ENCODE measurements at regions not wholly inside any gene's neighbourhood (a gene's known extent, or its start where the extent isn't known, plus 50 kb on each side); places are given as distances from the start of the nearest gene placed in this dataset.

- Histone ChIP-seq H3K4me1 (ENCODE audit: insufficient read depth, low read length, severe bottlenecking) (no peaks in the 10 kb centered on the region), H4K20me1 (ENCODE audit: insufficient read depth, low read length) (no peaks in the 10 kb centered on the region), H3K27me3 (ENCODE audit: insufficient read depth, low read length) (no peaks in the 10 kb centered on the region), H3K4me3 (ENCODE audit: low read depth, low read length, poor library complexity, severe bottlenecking) (no peak overlapping the region), H3K36me3 (ENCODE audit: insufficient read depth, low read length) (no peaks in the 10 kb centered on the region), H3K79me2 (ENCODE audit: insufficient read depth, low read length) (no peaks in the 10 kb centered on the region), H2AFZ (ENCODE audit: low read length) (no peak overlapping the region), H3K4me2 (ENCODE audit: low read length) (no peak overlapping the region), H3K9me3 (ENCODE audit: low read length) (no peaks in the 10 kb centered on the region; the same call in 1 of the 2 replicates), H3K9me2 (ENCODE audit: low read depth, low read length) (no peaks in the 10 kb centered on the region), H3K9ac (ENCODE audit: low read length) (no peak overlapping the region), H3F3A (ENCODE audit: insufficient read depth, low read length) (no peaks in the 10 kb centered on the region; the same call in 1 of the 2 replicates), H3K27ac (ENCODE audit: low read depth, low read length, poor library complexity, severe bottlenecking) (no peak overlapping the region)
- TF ChIP-seq CTCF (IDR thresholded peaks at IDR 0.05; ENCODE audit: low read length) (no peak), EZH2 (IDR thresholded peaks at IDR 0.05; ENCODE audit: borderline replicate concordance, low read length) (no peak)
Observed at GRCh38 chr1:194076646-194077045, 890.2 kb upstream of the B3GALT2 start.

DNA sequence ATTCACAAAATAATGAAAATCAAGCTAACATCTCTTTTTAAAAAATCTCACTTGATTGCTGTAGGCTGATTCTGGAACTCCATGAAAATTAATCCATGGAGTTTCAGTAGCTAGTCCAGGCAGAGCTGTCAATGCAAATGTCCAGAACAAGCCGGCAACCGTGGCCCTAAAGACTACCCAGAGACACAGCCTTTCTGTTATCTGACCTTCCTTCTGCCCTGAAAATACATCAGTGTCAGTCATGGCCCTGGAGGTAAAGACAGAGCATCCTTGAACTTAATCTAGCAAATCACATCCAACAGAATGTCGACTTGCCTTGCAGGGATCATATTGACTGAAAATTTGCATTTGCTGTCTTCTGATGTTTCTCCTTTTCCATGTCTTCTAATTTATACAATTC, 887.4 kb upstream of the B3GALT2 start:
- Histone ChIP-seq H3K9ac (ENCODE audit: low read length) (no peak overlapping the region), H3K4me1 (ENCODE audit: insufficient read depth, low read length, severe bottlenecking) (no peaks in the 10 kb centered on the region), H3K4me2 (ENCODE audit: low read length) (no peak overlapping the region), H3K79me2 (ENCODE audit: insufficient read depth, low read length) (no peaks in the 10 kb centered on the region), H3K9me3 (ENCODE audit: low read length) (no peaks in the 10 kb centered on the region; the same call in 1 of the 2 replicates), H3K27ac (ENCODE audit: low read depth, low read length, poor library complexity, severe bottlenecking) (no peak overlapping the region), H3K9me2 (ENCODE audit: low read depth, low read length) (no peaks in the 10 kb centered on the region), H3F3A (ENCODE audit: insufficient read depth, low read length) (no peaks in the 10 kb centered on the region; the same call in 1 of the 2 replicates), H3K27me3 (ENCODE audit: insufficient read depth, low read length) (no peaks in the 10 kb centered on the region), H4K20me1 (ENCODE audit: insufficient read depth, low read length) (no peaks in the 10 kb centered on the region), H3K36me3 (ENCODE audit: insufficient read depth, low read length) (no peaks in the 10 kb centered on the region), H3K4me3 (ENCODE audit: low read depth, low read length, poor library complexity, severe bottlenecking) (no peak overlapping the region), H2AFZ (ENCODE audit: low read length) (no peak overlapping the region; the same call in 1 of the 2 replicates)
- TF ChIP-seq EZH2 (IDR thresholded peaks at IDR 0.05; ENCODE audit: borderline replicate concordance, low read length) = no peak
- no peak for TF ChIP-seq CTCF (IDR thresholded peaks at IDR 0.05; ENCODE audit: low read length)

DNA sequence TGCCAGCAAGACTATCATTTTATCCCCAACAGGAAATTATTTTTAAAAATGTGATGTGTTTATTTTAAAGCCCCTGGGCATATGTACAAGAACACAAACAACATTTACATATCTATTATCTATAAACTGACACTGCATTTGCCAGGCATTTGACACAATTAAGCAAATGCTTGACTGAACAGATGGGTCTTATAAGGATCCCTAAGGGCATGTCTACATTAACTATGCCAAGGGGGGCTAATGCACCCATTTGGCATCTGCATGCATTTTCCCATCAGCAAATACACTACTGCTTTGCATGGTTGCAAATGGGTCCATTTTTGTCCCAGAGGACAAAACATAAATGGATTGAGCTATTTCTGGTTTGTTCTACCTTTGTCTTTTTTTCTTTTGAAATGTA, 884.8 kb upstream of the B3GALT2 start:
- no peak for TF ChIP-seq CTCF (IDR thresholded peaks at IDR 0.05; ENCODE audit: low read length)
- no peak for TF ChIP-seq EZH2 (IDR thresholded peaks at IDR 0.05; ENCODE audit: borderline replicate concordance, low read length)
- H3K4me3 ChIP-seq (ENCODE audit: low read depth, low read length, poor library complexity, severe bottlenecking) = no peak overlapping the region
- no peaks in the 10 kb centered on the region for H3K27me3 ChIP-seq (ENCODE audit: insufficient read depth, low read length)
- no peak overlapping the region for H3K9ac ChIP-seq (ENCODE audit: low read length)
- no peaks in the 10 kb centered on the region for H4K20me1 ChIP-seq (ENCODE audit: insufficient read depth, low read length)
- no peaks in the 10 kb centered on the region; the same call in 1 of the 2 replicates for H3F3A ChIP-seq (ENCODE audit: insufficient read depth, low read length)
- H3K79me2 ChIP-seq (ENCODE audit: insufficient read depth, low read length) = no peaks in the 10 kb centered on the region
- no peak overlapping the region for H3K27ac ChIP-seq (ENCODE audit: low read depth, low read length, poor library complexity, severe bottlenecking)
- H3K9me3 ChIP-seq (ENCODE audit: low read length) = no peaks in the 10 kb centered on the region; the same call in 1 of the 2 replicates
- no peak overlapping the region for H3K4me2 ChIP-seq (ENCODE audit: low read length)
- no peaks in the 10 kb centered on the region for H3K36me3 ChIP-seq (ENCODE audit: insufficient read depth, low read length)
- no peaks in the 10 kb centered on the region for H3K9me2 ChIP-seq (ENCODE audit: low read depth, low read length)
- H2AFZ ChIP-seq (ENCODE audit: low read length) = no peak overlapping the region
- no peaks in the 10 kb centered on the region for H3K4me1 ChIP-seq (ENCODE audit: insufficient read depth, low read length, severe bottlenecking)
